ENCODE measurements at regions not wholly inside any gene's neighbourhood (a gene's known extent, or its start where the extent isn't known, plus 50 kb on each side); places are given as distances from the start of the nearest gene placed in this dataset.
A peak's percentile ranks its signal among the peaks of the same experiment; 100 is the strongest.

- no peak for DNase-seq (ENCODE audit: low spot score)
These were observed 1558.9 kb downstream of the FAM181B start for GRCh38 chr11:81174646-81175330.

GRCh38 chr11:81165164-81165563 is 1568.5 kb downstream of the FAM181B start:
- no peak for DNase-seq (ENCODE audit: low spot score)

GRCh38 chr11:81159900-81160299 is 1573.8 kb downstream of the FAM181B start:
- no peak for DNase-seq (ENCODE audit: low spot score)

GRCh38 chr11:81135570-81135969 is 1598.1 kb downstream of the FAM181B start:
- DNase-seq (ENCODE audit: low spot score), result no peak

GRCh38 chr11:81129618-81130017 is 1604.0 kb downstream of the FAM181B start:
- no peak for DNase-seq (ENCODE audit: low spot score)

GRCh38 chr11:81112718-81113117 is 1620.9 kb downstream of the FAM181B start:
- no peak for DNase-seq (ENCODE audit: low spot score)

- no peak for DNase-seq (ENCODE audit: low spot score)
These were observed 1629.6 kb downstream of the FAM181B start for GRCh38 chr11:81104051-81104450.

- no peak for DNase-seq (ENCODE audit: low spot score)
These were observed 1635.2 kb downstream of the FAM181B start for GRCh38 chr11:81098471-81098870.

GRCh38 chr11:81092522-81092921 is 1641.1 kb downstream of the FAM181B start:
- DNase-seq (ENCODE audit: low spot score), result no peak

- DNase-seq (ENCODE audit: low spot score), result no peak
These were observed 1644.4 kb downstream of the FAM181B start for GRCh38 chr11:81089242-81089641.

- no peak for DNase-seq (ENCODE audit: low spot score)
These were observed 1639.6 kb upstream of the TENM4 start for GRCh38 chr11:81080476-81080875.

GRCh38 chr11:81072273-81072672 is 1631.4 kb upstream of the TENM4 start:
- DNase-seq (ENCODE audit: low spot score), result no peak

GRCh38 chr11:81071606-81072005 is 1630.8 kb upstream of the TENM4 start:
- no peak for DNase-seq (ENCODE audit: low spot score)

- no peak for DNase-seq (ENCODE audit: low spot score)
These were observed 1630.1 kb upstream of the TENM4 start for GRCh38 chr11:81070948-81071347.

- no peak for DNase-seq (ENCODE audit: low spot score)
These were observed 1618.5 kb upstream of the TENM4 start for GRCh38 chr11:81059356-81059755.

GRCh38 chr11:81052344-81053158 is 1611.7 kb upstream of the TENM4 start:
- DNase-seq (ENCODE audit: low spot score), result no peak

GRCh38 chr11:81039916-81040524 is 1599.2 kb upstream of the TENM4 start:
- peak; percentile 10 for DNase-seq (ENCODE audit: low spot score)

GRCh38 chr11:81036168-81036870 is 1595.5 kb upstream of the TENM4 start:
- no peak for DNase-seq (ENCODE audit: low spot score)

GRCh38 chr11:81033779-81034540 is 1593.1 kb upstream of the TENM4 start:
- no peak for DNase-seq (ENCODE audit: low spot score)

GRCh38 chr11:81032906-81033305 is 1592.1 kb upstream of the TENM4 start:
- no peak for DNase-seq (ENCODE audit: low spot score)

GRCh38 chr11:81030186-81030585 is 1589.4 kb upstream of the TENM4 start:
- DNase-seq (ENCODE audit: low spot score), result no peak

- no peak for DNase-seq (ENCODE audit: low spot score)
These were observed 1585.2 kb upstream of the TENM4 start for GRCh38 chr11:81026032-81026431.

All from HuH-7 (cell line).